GM12891 (cell line): ENCODE measurements at regions not wholly inside any gene's neighbourhood (a gene's known extent, or its start where the extent isn't known, plus 50 kb on each side); places are given as distances from the start of the nearest gene placed in this dataset.

Source experiments
- DNase-seq: peaks from one replicate; pipeline ENCODE4 v3.0.0; 2011; ENCODE audit warnings: low spot score; ENCODE audit not compliant: insufficient read length
- FAIRE-seq: peaks from 2 replicates; lab custom pipeline; 2011; peaks lifted over from hg19 to GRCh38; lab: Jason Lieb, UNC
- PAX5 ChIP-seq: IDR thresholded peaks from 2 replicates; pipeline ENCODE4 v1.6.1; 2011; ENCODE audit warnings: low read length, moderate library complexity, mild to moderate bottlenecking; ENCODE audit not compliant: insufficient read depth, severe bottlenecking
- POLR2A ChIP-seq: IDR thresholded peaks from 2 replicates; pipeline ENCODE4 v1.6.1; 2011; ENCODE audit warnings: low read depth, low read length, control low read depth
- POLR2AphosphoS5 ChIP-seq: IDR thresholded peaks from 2 replicates; pipeline ENCODE4 v1.6.1; 2011; ENCODE audit warnings: low read depth, low read length, control low read depth
- POU2F2 ChIP-seq: IDR thresholded peaks from 2 replicates; pipeline ENCODE4 v1.6.1; 2011; ENCODE audit warnings: low read depth, mild to moderate bottlenecking, control low read depth, low read length, moderate library complexity
- SPI1 ChIP-seq: IDR thresholded peaks from 2 replicates; pipeline ENCODE4 v1.6.1; 2011; ENCODE audit warnings: low read depth, low read length, control low read depth
- TAF1 ChIP-seq: IDR thresholded peaks from 2 replicates; pipeline ENCODE4 v1.6.1; 2011; ENCODE audit warnings: low read depth, low read length, control low read depth

DNA sequence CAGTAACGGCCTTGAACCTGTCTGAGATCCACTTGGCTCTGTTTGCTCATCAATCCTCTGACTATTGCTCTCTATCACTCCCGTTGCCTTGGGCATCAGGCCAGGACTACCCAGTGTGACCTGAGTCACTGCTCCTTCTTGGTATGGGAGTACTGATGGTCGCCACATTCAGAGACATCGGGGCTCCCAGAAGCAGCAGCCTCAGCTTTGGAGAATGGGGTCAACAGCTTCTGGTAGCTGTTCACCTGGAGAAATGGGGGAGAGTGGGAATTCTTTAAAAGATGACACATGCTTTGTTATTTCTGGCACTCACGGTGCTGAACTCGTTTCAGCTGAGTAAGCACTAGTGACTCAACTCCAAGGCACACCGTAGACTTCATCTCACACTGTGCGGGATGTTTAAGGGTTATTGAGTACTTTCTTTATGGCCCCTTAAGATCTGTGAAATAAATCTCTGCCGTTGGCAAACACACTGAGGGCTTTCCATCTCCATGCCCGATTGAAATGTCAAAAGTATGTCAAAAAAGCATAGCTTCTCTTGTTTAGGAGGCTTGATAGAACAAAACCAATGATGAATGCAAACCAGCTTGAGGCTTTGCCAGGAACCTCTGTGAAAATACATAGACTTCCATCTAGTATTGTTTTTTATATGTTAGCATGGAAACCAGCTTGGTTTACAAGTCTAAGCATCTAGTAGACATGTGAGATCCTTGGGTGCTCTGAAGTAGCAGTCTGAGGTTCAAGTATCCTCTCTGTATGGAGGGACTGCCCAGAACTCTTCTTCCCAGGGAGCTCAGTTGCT lies 333.1 kb downstream of the CXCL12 start:
- FAIRE-seq (no peak), DNase-seq (no peak)
- TF ChIP-seq POLR2A (no peak), POLR2AphosphoS5 (no peak), PAX5 (no peak), TAF1 (no peak), SPI1 (no peak), POU2F2 (no peak)

DNA sequence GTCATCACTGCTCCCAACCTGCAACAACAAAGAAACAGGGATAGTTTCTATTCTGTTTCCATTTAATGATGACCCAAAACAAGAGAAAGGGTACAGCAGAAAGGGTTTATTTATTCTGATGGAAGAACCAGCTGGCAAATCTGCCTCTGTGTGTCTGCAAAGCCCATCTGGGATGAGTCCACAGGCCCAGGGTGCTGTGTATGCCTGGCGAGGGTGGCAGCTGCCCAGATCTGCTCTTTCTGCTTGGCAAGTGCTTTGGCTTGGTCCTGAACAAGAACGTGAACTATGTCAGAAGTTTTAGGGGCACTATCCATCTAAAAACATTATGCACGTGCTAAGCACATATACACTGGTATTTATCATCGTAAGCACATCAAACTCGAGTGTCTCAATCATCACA lies 333.8 kb downstream of the CXCL12 start:
- TF ChIP-seq TAF1, result no peak
- no peak for TF ChIP-seq POLR2A
- no peak for TF ChIP-seq POLR2AphosphoS5
- no peak for TF ChIP-seq SPI1
- TF ChIP-seq PAX5, result no peak
- no peak for FAIRE-seq
- DNase-seq, result no peak

DNA sequence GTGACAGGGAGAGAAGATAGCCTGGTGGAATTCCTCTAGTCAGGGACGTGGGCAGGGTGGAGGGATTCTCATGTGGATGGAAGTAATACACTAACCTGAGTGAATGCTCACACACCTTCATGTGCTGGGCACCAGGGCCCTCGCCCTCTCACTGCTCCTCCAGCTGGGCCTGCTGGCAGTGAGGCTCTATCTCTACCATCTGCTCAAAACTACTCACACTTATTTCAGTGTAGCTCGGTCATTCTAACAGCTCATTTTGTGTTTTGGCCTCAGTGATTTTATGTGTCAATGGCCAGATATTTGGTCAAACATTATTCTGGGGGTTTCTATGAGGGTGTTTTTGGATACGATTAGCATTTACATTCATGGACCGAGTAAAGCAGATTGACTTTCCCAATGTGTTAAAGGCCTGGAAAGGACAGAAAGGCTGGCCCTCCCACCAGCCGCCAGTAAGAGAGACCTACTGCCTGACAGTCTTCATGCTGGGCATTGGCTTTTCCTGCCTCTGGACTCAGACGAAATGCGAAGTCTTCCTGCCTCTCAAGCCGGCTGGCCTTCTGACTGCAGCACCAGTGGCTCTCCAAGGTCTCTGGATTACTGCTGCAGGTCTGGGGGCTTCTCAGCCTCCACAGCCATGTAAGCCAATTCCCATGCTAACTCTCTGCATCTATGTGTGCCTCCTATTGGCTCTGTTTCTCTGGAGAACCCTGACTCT lies 335.4 kb downstream of the CXCL12 start:
- DNase-seq (no peak), FAIRE-seq (no peak)
- no peak for TF ChIP-seq SPI1
- TF ChIP-seq POU2F2, result no peak
- TF ChIP-seq POLR2AphosphoS5, result no peak
- no peak for TF ChIP-seq TAF1
- no peak for TF ChIP-seq PAX5
- no peak for TF ChIP-seq POLR2A

DNA sequence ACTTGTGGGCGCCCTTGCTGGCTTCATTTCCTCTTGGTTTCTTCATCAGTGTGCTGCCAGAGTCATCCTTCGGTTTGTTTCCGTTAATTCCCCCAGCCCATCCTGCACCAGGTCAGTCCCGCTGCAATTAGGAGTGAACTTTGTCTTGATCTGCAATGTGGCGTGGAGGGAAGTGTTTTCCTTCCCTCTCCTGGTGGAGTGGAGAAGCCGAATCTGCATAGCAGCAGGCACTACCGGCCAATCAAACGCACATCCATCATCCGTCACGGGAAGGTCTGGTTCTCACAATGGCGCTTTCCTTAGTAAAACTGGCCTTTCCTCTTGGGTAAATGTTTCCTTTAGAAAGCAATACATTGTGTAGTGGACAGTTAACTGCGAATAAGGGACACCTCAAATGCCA lies 337.5 kb downstream of the CXCL12 start:
- DNase-seq, result no peak
- no peak for FAIRE-seq
- TF ChIP-seq POLR2A (no peak), POLR2AphosphoS5 (no peak), SPI1 (no peak), PAX5 (no peak), TAF1 (no peak), POU2F2 (no peak)

DNA sequence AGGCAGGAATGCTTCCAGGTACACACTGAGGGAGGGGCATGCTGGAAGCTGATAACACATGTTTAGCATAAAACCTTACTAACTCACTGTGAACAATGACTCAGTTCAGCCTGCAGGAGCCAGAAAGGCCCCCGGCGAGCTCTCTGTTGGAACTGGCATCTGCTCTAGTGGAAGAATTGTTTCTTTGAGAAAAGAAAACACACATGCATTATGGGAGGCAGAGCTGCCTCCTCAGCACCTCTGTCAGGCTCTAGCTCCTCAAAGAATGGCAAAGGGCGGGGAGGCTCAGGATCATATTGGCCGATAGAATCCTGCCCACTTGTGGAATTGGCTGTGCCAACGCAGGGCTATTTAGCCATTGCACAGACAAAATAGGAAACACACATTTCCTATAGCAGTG lies 338.3 kb downstream of the CXCL12 start:
- no peak for FAIRE-seq
- no peak for DNase-seq
- no peak for TF ChIP-seq PAX5

DNA sequence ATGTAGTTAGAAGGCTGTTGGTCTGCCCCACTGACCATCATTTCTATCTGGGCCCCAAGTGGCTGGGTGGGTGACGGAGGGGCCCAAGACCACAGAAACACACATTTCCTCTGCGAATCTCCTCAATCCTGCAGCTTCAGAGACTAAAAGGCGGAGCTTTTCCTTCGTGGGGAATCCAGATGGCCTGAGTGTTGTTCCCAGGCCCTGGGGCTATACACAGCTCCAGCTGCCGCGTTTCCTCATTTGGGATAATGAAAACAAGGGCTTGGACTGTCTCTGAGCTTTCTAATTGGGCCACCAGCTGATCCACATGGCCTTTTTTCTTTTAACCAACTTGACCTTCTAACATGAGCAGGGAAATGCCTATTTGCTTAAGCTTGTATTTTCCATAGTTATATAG lies 339.9 kb downstream of the CXCL12 start:
- no peak for DNase-seq
- no peak for TF ChIP-seq TAF1
- TF ChIP-seq SPI1, result no peak
- TF ChIP-seq PAX5, result no peak
- TF ChIP-seq POLR2AphosphoS5, result no peak
- no peak for TF ChIP-seq POLR2A
- TF ChIP-seq POU2F2, result no peak
- FAIRE-seq, result no peak

DNA sequence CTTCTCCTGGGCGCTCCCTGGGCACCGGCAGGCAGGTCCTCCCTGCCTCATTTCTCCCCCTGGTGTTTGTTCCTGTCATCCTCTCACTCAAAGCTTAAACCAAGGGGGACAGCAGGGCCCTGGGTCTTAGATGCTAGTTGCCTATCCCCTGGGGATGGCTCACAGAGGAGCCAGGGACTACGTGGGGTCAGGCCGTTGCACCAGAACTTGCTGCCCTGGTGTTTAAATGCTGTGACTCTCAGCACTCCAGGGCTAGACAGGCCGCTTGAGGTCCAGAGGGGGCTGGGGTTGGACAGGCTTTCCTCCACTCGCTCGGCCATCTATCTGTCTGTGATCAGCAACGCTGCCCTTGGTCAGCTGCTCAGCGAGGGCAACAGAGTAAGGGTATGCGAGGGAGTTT lies 340.3 kb downstream of the CXCL12 start:
- no peak for DNase-seq
- no peak for TF ChIP-seq PAX5
- no peak for TF ChIP-seq POU2F2
- TF ChIP-seq POLR2AphosphoS5, result no peak
- no peak for TF ChIP-seq TAF1
- TF ChIP-seq POLR2A, result no peak
- no peak for TF ChIP-seq SPI1
- no peak for FAIRE-seq

DNA sequence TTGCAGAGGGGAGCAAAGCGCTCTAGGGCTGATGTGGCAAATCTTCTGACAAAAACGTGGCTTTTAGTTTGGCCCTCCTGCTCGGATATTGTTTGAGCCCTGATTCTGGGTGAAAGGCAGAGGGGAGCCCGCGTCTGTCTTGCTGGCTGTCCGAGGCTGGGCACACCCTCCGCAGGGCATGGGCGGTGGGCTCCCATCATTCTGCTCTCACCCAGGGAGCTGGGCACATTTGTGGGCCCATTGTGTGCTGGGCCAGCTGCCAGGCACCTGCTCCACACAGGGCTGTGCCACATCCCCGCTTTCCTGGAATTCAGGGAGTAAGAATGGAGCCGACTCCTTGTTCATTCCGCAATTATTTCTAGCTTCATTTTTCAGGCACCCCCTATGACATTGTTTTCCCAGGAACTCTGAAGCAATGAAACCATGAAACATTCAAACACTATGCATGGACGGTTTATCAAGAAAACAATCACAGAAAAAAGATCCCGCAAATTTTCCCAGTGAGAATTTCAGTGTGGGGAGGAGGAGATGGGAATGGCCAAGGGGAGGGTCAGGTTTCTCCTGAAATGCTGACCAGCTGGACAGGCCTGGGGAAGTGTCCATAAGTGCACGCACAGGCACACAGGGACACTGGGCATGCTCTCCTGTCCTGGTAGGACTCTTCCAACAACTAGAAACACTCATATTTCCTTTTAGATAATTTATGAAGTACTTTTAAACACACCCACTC lies 341.1 kb downstream of the CXCL12 start:
- DNase-seq (no peak), FAIRE-seq (no peak)
- TF ChIP-seq SPI1 (no peak), POLR2A (no peak), POU2F2 (no peak), PAX5 (no peak), POLR2AphosphoS5 (no peak), TAF1 (no peak)

DNA sequence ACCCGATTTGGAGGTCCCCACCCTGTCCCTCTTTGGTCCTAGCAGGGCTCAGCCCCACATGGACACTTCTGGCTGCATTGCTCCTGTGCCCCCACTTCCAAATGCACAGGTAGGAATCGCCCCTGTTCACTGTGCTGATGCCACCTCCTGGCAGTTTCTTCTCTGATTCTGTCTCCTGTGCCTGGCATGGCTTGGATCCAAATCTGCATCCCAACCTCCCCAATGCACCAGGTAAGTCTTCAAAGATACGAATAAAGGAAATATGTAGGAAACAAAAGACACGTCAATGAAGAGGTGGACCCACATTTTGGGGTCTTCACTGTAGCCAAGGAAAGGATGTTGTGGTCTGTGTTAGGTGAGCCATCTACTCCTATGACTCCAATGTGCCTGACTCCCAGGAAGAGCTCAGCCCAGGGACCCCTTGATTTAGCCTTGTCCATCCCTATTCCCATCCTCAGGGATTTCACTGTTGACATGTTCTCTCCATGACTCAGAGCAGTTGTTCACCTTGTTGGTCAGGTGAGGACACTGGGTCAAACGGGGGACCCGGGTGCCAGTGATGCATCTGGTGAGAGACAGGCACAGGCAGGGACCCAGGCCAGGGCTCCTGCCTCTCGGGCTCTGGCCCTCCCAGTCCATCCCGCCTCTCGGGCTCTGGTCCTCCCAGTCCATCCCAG lies 341.8 kb downstream of the CXCL12 start:
- FAIRE-seq (no peak), DNase-seq (no peak)
- no peak for TF ChIP-seq TAF1
- no peak for TF ChIP-seq POU2F2
- no peak for TF ChIP-seq SPI1
- TF ChIP-seq POLR2AphosphoS5, result no peak
- TF ChIP-seq PAX5, result no peak
- TF ChIP-seq POLR2A, result no peak
